Suprapubic skin (tissue), 4 donors: ENCODE measurements at regions not wholly inside any gene's neighbourhood (a gene's known extent, or its start where the extent isn't known, plus 50 kb on each side); places are given as distances from the start of the nearest gene placed in this dataset.

Experiments used
- DNase-seq, 2 donors: peaks; one replicate each; pipeline ENCODE4 v3.0.0-alpha.2; 2019; ENCODE audit warnings: low spot score in 2 of 2
- H3K27ac ChIP-seq: fragments of 200-600 bp; sonication (generic); one replicate; pipeline ENCODE4 v1.5.1; 2019
- H3K27me3 ChIP-seq: fragments of 200-600 bp; sonication (generic); one replicate; pipeline ENCODE4 v1.5.1; 2019
- H3K36me3 ChIP-seq: fragments of 200-600 bp; sonication (generic); one replicate; pipeline ENCODE4 v1.5.1; 2019
- H3K4me1 ChIP-seq: fragments of 200-600 bp; sonication (generic); one replicate; pipeline ENCODE4 v1.5.1; 2019
- H3K4me3 ChIP-seq: fragments of 200-600 bp; sonication (generic); one replicate; pipeline ENCODE4 v1.5.1; 2019; ENCODE audit warnings: mild to moderate bottlenecking
- H3K9me3 ChIP-seq: fragments of 200-600 bp; sonication (generic); one replicate; pipeline ENCODE4 v1.5.1; 2019
- CTCF ChIP-seq, 2 donors: fragments of 200-600 bp in 1 of 2; fragments of 450-650 bp in 1 of 2; sonication (generic) in 1 of 2; IDR thresholded peaks; one replicate each; pipeline ENCODE4 v1.5.1; 2016 to 2019; ENCODE audit warnings: antibody characterized with exemption in 2 of 2, mild to moderate bottlenecking in 1 of 2, moderate library complexity in 1 of 2
- EP300 ChIP-seq: sonication (generic); formaldehyde crosslinking; IDR thresholded peaks from one replicate; pipeline ENCODE4 v1.6.1; 2017; ENCODE audit warnings: antibody characterized with exemption
- POLR2A ChIP-seq, 2 donors: fragments of 450-650 bp; IDR thresholded peaks; one replicate each; pipeline ENCODE4 v1.6.1; 2017; ENCODE audit warnings: antibody characterized with exemption in 2 of 2, mild to moderate bottlenecking in 2 of 2, moderate library complexity in 2 of 2
- POLR2AphosphoS5 ChIP-seq, 3 donors: sonication (generic); formaldehyde crosslinking; IDR thresholded peaks; one replicate each; pipeline ENCODE4 v1.6.1; 2017; ENCODE audit warnings: antibody characterized with exemption in 3 of 3
- WGBS: methylation state at CpG from one replicate; pipeline ENCODE4 v1.1.5; 2018; 5-methylcytosine and 5-hydroxymethylcytosine counted together

- TF ChIP-seq CTCF (IDR thresholded peaks at IDR 0.05): no peak
- TF ChIP-seq EP300: no peak
- TF ChIP-seq POLR2AphosphoS5 (IDR thresholded peaks at IDR 0.05): no peak
- TF ChIP-seq POLR2A (IDR thresholded peaks at IDR 0.05): no peak
- H3K27me3 ChIP-seq: peaks cover 7% of the 10 kb centered on the region
- H3K9me3 ChIP-seq: no peaks in the 10 kb centered on the region
- H3K27ac ChIP-seq: no peak overlapping the region
- no peak overlapping the region for H3K4me3 ChIP-seq
- 79% methylated on average over 9 of the region's 10 CpGs for WGBS
- H3K36me3 ChIP-seq: no peaks in the 10 kb centered on the region
- peak in 1 of 2 donors; percentile 49 for DNase-seq
- no peaks in the 10 kb centered on the region for H3K4me1 ChIP-seq
Measured at GRCh38 chr20:61056116-61056515, 195.9 kb upstream of the CDH4 start.

GRCh38 chr20:61056627-61057442, 195.2 kb upstream of the CDH4 start:
- no peaks in the 10 kb centered on the region for H3K36me3 ChIP-seq
- no peak overlapping the region for H3K4me3 ChIP-seq
- DNase-seq: peak in 1 of 2 donors; percentile 67
- no peaks in the 10 kb centered on the region for H3K9me3 ChIP-seq
- 72% methylated on average over 14 of the region's 16 CpGs for WGBS
- no peak for TF ChIP-seq POLR2AphosphoS5 (IDR thresholded peaks at IDR 0.05)
- no peak for TF ChIP-seq EP300
- no peak for TF ChIP-seq CTCF (IDR thresholded peaks at IDR 0.05)
- no peak for TF ChIP-seq POLR2A (IDR thresholded peaks at IDR 0.05)
- no peak overlapping the region for H3K27ac ChIP-seq
- H3K4me1 ChIP-seq: no peaks in the 10 kb centered on the region
- peaks cover 7% of the 10 kb centered on the region for H3K27me3 ChIP-seq

GRCh38 chr20:61057443-61058121, 194.5 kb upstream of the CDH4 start:
- no peak for TF ChIP-seq EP300
- no peak for TF ChIP-seq POLR2A (IDR thresholded peaks at IDR 0.05)
- no peak for TF ChIP-seq CTCF (IDR thresholded peaks at IDR 0.05)
- TF ChIP-seq POLR2AphosphoS5 (IDR thresholded peaks at IDR 0.05): no peak
- 65% methylated on average over 10 of the region's 20 CpGs for WGBS
- DNase-seq: peak in 1 of 2 donors; percentile 70

GRCh38 chr20:61061981-61062380, 190.1 kb upstream of the CDH4 start:
- H3K27ac ChIP-seq: no peak overlapping the region
- no peak for TF ChIP-seq POLR2AphosphoS5 (IDR thresholded peaks at IDR 0.05)
- H3K27me3 ChIP-seq: peaks cover 8% of the 10 kb centered on the region
- 55% methylated on average over 6 of the region's 6 CpGs for WGBS
- no peak overlapping the region for H3K4me3 ChIP-seq
- H3K4me1 ChIP-seq: no peaks in the 10 kb centered on the region
- DNase-seq: no peak
- H3K9me3 ChIP-seq: no peaks in the 10 kb centered on the region
- no peaks in the 10 kb centered on the region for H3K36me3 ChIP-seq

More at GRCh38 chr20:61057443-61058121, 194.5 kb upstream of the CDH4 start:
- Histone ChIP-seq H3K4me1 (no peaks in the 10 kb centered on the region), H3K27ac (no peak overlapping the region), H3K27me3 (peaks cover 5% of the 10 kb centered on the region), H3K4me3 (no peak overlapping the region), H3K36me3 (no peaks in the 10 kb centered on the region), H3K9me3 (no peaks in the 10 kb centered on the region)

- peaks cover 8% of the 10 kb centered on the region for H3K27me3 ChIP-seq
- WGBS: 85% methylated on average over 10 of the region's 10 CpGs
- no peaks in the 10 kb centered on the region for H3K36me3 ChIP-seq
- H3K27ac ChIP-seq: no peak overlapping the region
- TF ChIP-seq POLR2AphosphoS5 (IDR thresholded peaks at IDR 0.05) (no peak), CTCF (IDR thresholded peaks at IDR 0.05) (no peak), EP300 (no peak), POLR2A (IDR thresholded peaks at IDR 0.05) (no peak)
- H3K4me1 ChIP-seq: no peaks in the 10 kb centered on the region
- H3K9me3 ChIP-seq: no peaks in the 10 kb centered on the region
- no peak overlapping the region for H3K4me3 ChIP-seq
- no peak for DNase-seq
Measured at GRCh38 chr20:61065853-61066252, 186.2 kb upstream of the CDH4 start.
